ENCODE measurements at regions not wholly inside any gene's neighbourhood (a gene's known extent, or its start where the extent isn't known, plus 50 kb on each side); places are given as distances from the start of the nearest gene placed in this dataset.

DNA sequence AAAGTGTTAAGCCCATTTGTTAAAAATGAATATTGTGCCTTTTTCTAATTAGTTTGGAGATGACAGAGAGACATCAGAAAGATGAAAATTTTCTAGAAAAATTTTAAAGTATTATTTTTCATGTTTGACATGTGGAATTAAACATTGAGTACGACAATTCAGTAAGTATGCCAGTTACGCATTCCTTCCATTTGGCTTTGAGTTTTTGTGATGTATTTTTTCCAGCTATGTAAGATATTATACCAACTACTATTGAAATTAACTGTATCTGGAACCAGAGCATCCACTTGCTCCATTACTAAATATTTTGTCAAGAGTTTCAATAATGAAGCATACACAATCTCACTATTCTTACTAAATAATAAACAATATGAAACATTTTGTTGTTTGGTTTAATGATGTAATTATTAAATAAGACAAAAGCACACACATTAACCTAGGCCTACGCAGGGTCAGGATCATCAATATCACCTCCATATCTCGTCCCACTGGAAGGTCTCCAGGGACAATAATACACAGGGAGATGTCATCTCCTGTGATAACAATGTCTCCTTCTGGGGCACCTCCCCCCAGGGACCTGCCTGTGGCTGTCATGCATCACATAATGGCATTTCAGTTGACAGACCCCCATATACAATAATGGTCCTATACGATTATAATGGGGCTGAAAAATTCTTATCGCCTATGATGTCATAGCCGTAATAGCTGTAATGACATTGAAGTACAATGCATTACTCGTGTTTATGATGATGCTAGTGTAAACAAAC, 274.1 kb downstream of the REEP3 start:
- H3K27me3 Mint-ChIP-seq (ENCODE audit: low read depth in 2 of 2): peaks cover 6 to 12% of the 10 kb centered on the region in 2 donors
- peaks cover 8 to 11% of the 10 kb centered on the region in 2 donors for H3K4me1 Mint-ChIP-seq
- Histone ChIP-seq H3K36me3 (ENCODE audit: control insufficient read depth, insufficient read depth, low read length) (no peaks in the 10 kb centered on the region), H3K27ac (ENCODE audit: low read length) (no peak overlapping the region), H3K4me1 (ENCODE audit: control insufficient read depth, insufficient read depth, low read length) (no peaks in the 10 kb centered on the region), H3K9me3 (ENCODE audit: control insufficient read depth, insufficient read depth, low read length) (no peaks in the 10 kb centered on the region), H3K4me3 (ENCODE audit: low read length) (no peak overlapping the region), H3K27me3 (ENCODE audit: control insufficient read depth, insufficient read depth, low read length) (no peaks in the 10 kb centered on the region)
- DNase-seq (no peak), ATAC-seq (no peak)
- no peaks in the 10 kb centered on the region for H3K36me3 Mint-ChIP-seq
- WGBS (ENCODE audit: insufficient coverage): 87% methylated on average over 5 of the region's 8 CpGs
- intact Hi-C loops (cut with micrococcal nuclease): no loop called here
- no peak overlapping the region for H3K4me3 Mint-ChIP-seq
- no peaks in the 10 kb centered on the region for H3K9me3 Mint-ChIP-seq
- no peak overlapping the region for H3K27ac Mint-ChIP-seq
- TF ChIP-seq, protein P1, sequence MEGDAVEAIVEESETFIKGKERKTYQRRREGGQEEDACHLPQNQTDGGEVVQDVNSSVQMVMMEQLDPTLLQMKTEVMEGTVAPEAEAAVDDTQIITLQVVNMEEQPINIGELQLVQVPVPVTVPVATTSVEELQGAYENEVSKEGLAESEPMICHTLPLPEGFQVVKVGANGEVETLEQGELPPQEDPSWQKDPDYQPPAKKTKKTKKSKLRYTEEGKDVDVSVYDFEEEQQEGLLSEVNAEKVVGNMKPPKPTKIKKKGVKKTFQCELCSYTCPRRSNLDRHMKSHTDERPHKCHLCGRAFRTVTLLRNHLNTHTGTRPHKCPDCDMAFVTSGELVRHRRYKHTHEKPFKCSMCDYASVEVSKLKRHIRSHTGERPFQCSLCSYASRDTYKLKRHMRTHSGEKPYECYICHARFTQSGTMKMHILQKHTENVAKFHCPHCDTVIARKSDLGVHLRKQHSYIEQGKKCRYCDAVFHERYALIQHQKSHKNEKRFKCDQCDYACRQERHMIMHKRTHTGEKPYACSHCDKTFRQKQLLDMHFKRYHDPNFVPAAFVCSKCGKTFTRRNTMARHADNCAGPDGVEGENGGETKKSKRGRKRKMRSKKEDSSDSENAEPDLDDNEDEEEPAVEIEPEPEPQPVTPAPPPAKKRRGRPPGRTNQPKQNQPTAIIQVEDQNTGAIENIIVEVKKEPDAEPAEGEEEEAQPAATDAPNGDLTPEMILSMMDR (IDR thresholded peaks at IDR 0.05): no peak

DNA sequence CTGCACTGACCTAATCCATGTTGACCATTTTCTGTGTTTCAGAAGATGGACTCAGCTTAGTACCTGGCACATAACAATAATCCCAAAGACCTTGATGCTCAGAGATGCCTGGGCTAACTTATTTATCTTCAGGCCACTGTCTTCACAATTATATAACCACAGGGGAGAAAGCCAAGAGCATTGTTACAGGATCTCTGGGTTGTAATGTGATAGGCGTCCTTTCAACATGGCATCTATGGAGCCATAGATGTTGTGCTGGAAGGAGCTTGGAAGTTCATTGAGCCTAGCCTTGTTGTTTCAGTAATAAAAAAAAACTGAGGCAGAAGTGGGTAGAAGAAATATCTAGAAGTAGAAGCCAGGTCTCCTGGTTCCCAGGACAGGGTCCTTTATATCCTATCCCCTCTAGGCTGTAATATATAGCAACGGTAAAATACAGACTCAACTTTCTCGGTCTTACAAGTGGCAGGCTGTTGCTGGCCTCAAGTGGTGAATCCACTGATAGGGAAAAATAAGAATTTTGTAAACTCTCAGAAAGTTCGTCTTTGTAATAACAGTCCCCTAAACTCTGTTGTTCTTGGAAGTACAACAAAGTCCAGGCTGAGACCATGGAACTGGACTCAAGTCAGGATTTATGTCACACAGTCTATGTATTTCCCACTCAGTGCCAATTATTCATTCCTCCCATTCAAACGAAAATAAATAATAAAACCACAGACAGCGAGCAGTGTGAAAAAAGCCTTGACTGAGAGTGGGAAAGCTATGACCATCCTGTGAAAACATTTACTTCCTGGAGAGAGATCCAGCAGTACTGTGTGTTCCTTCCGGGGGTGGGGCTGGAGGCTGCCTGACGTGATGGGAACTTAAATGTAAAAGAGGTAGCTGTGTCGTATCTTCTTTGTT, 277.6 kb downstream of the REEP3 start:
- DNase-seq (no peak), ATAC-seq (no peak)
- H3K4me1 ChIP-seq (ENCODE audit: control insufficient read depth, insufficient read depth, low read length): no peaks in the 10 kb centered on the region
- Mint-ChIP-seq H3K4me1 (peaks cover 8 to 11% of the 10 kb centered on the region in 2 donors), H3K9me3 (no peaks in the 10 kb centered on the region), H3K4me3 (no peak overlapping the region), H3K27me3 (ENCODE audit: low read depth in 2 of 2) (peaks cover 3 to 6% of the 10 kb centered on the region in 2 donors), H3K27ac (no peak overlapping the region), H3K36me3 (no peaks in the 10 kb centered on the region)
- WGBS (ENCODE audit: insufficient coverage): 43% methylated on average over 7 of the region's 9 CpGs
- H3K9me3 ChIP-seq (ENCODE audit: control insufficient read depth, insufficient read depth, low read length): no peaks in the 10 kb centered on the region
- TF ChIP-seq, protein P1 (IDR thresholded peaks at IDR 0.05): no peak
- H3K27ac ChIP-seq (ENCODE audit: low read length): no peak overlapping the region
- no peaks in the 10 kb centered on the region for H3K36me3 ChIP-seq (ENCODE audit: control insufficient read depth, insufficient read depth, low read length)
- H3K4me3 ChIP-seq (ENCODE audit: low read length): no peak overlapping the region
- intact Hi-C loops (cut with micrococcal nuclease): no loop called here
- no peaks in the 10 kb centered on the region for H3K27me3 ChIP-seq (ENCODE audit: control insufficient read depth, insufficient read depth, low read length)

DNA sequence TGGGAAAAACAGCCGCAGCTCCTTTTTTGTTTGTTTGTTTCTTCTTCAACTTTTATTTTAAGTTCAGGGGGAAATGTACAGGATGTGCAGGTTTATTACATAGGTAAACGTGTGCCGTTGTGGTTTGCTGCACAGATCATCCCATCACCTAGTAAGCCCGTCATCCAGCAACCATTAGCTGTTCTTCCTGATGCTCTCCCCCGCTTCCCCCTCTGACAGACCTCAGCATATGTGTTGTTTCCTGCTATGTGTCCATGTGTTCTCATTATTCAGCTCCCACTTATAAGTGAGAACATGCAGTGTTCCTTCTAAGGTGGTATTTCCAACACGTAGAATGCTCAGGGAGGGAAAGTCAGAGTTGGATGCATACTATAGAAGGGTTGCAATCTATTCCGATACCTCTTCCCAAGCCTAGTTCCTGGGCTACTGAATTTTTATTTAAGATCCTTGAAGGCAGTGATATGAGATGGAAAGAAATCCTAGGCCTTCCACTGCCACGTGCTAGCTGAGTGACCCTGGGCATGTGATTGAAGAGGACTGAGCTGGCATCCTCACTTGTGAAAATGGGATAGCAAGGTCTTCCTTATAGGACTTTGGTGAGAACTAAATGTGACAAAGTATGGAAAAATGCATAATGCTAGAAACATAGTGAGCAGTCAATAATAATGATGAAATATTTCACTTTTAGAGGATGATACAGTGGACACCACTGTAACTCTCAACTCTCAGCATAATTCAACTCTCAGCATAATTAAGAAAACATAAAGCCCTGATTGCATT, 278.5 kb downstream of the REEP3 start:
- WGBS (ENCODE audit: insufficient coverage): 55% methylated on average over 8 of the region's 8 CpGs
- H3K27me3 Mint-ChIP-seq (ENCODE audit: low read depth in 2 of 2): peaks cover 3 to 6% of the 10 kb centered on the region in 2 donors
- Histone ChIP-seq H3K27ac (ENCODE audit: low read length) (no peak overlapping the region), H3K9me3 (ENCODE audit: control insufficient read depth, insufficient read depth, low read length) (no peaks in the 10 kb centered on the region), H3K4me3 (ENCODE audit: low read length) (no peak overlapping the region), H3K4me1 (ENCODE audit: control insufficient read depth, insufficient read depth, low read length) (no peaks in the 10 kb centered on the region), H3K36me3 (ENCODE audit: control insufficient read depth, insufficient read depth, low read length) (no peaks in the 10 kb centered on the region), H3K27me3 (ENCODE audit: control insufficient read depth, insufficient read depth, low read length) (no peaks in the 10 kb centered on the region)
- TF ChIP-seq, protein P1 (IDR thresholded peaks at IDR 0.05): no peak
- DNase-seq: no peak
- no peak for ATAC-seq
- H3K9me3 Mint-ChIP-seq: no peaks in the 10 kb centered on the region
- peaks cover 8 to 11% of the 10 kb centered on the region in 2 donors for H3K4me1 Mint-ChIP-seq
- H3K27ac Mint-ChIP-seq: no peak overlapping the region
- H3K4me3 Mint-ChIP-seq: no peak overlapping the region
- H3K36me3 Mint-ChIP-seq: no peaks in the 10 kb centered on the region
- intact Hi-C loops (cut with micrococcal nuclease): no loop called here

Measured in natural killer cell (primary cell).